Immature natural killer cell (primary cell): ENCODE measurements at regions not wholly inside any gene's neighbourhood (a gene's known extent, or its start where the extent isn't known, plus 50 kb on each side); places are given as distances from the start of the nearest gene placed in this dataset.

Source experiments
- DNase-seq, 3 donors: peaks; one replicate each; pipeline ENCODE4 v3.0.0; 2022; ENCODE audit warnings: mixed read lengths in 1 of 3
- H3K27ac Mint-ChIP-seq, 6 donors: one replicate each; pipeline ENCODE4 v1.8.0; 2020; ENCODE audit warnings: mixed read lengths in 6 of 6, mild to moderate bottlenecking in 5 of 6, inconsistent platforms in 4 of 6, moderate library complexity in 3 of 6
- H3K27me3 Mint-ChIP-seq, 3 donors: one replicate each; pipeline ENCODE4 v1.8.0; 2020 to 2021; ENCODE audit warnings: low read depth in 3 of 3, mild to moderate bottlenecking in 3 of 3, mixed read lengths in 3 of 3, moderate library complexity in 3 of 3, inconsistent platforms in 1 of 3
- H3K36me3 Mint-ChIP-seq, 3 donors: one replicate each; pipeline ENCODE4 v1.8.0; 2020; ENCODE audit warnings: mixed read lengths in 3 of 3, inconsistent platforms in 2 of 3, mild to moderate bottlenecking in 2 of 3
- H3K4me1 Mint-ChIP-seq, 2 donors: one replicate each; pipeline ENCODE4 v1.8.0; 2020; ENCODE audit warnings: inconsistent platforms in 2 of 2, mild to moderate bottlenecking in 2 of 2, mixed read lengths in 2 of 2, moderate library complexity in 1 of 2
- H3K4me3 Mint-ChIP-seq, 5 donors: one replicate each; pipeline ENCODE4 v1.8.0; 2020; ENCODE audit warnings: mild to moderate bottlenecking in 5 of 5, mixed read lengths in 5 of 5, inconsistent platforms in 3 of 5, moderate library complexity in 3 of 5
- H3K9me3 Mint-ChIP-seq, 6 donors: one replicate each; pipeline ENCODE4 v1.8.0; 2020; ENCODE audit warnings: mild to moderate bottlenecking in 6 of 6, mixed read lengths in 6 of 6, inconsistent platforms in 4 of 6, moderate library complexity in 3 of 6

DNA sequence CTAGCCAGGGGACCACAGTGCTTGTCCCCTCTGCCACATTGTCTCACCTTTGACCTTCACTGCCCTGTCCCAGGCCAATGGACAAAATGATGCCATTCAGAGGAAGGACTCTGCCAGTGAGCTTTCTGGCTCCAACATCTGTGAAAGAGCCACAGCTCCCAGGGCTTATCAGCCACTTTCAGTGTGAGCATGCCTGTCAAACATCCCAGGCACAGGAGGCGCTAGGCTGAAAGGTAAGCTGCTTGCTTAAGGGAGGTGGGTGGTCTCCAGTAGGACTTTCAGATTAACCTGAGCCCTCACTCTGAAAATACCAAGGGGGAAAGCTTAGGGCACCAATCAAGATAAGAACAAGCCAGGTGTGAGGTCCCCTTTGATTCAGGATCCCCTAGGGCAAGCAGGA is 59.8 kb upstream of the GDF10 start:
- no peak for DNase-seq
- Mint-ChIP-seq H3K36me3 (no peaks in the 10 kb centered on the region), H3K4me3 (no peak overlapping the region), H3K4me1 (no peaks in the 10 kb centered on the region), H3K27me3 (peaks cover 0 to 7% (median 0%) of the 10 kb centered on the region in 3 donors), H3K9me3 (peaks cover 0 to 2% (median 0%) of the 10 kb centered on the region in 6 donors), H3K27ac (no peak overlapping the region)

DNA sequence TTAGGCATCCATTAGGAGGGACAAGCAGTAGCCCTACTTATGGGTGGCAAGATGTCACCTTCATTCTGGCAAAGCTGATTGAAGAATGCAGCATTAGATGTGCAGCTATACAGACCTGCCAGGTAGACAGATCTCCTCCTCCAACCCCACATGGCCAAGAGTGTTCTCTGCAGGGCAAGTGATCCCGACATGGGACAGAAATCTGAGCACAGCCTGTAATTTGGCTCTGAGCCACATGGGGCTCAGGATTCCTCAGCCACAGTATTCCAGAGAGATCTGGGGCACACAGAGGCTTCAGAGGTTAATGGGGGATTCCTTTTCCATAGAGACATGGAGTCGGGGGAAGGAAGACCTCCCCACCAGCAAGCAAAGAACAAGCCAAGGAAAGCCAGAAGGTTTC is 58.7 kb upstream of the GDF10 start:
- Mint-ChIP-seq H3K36me3 (no peaks in the 10 kb centered on the region), H3K27me3 (peaks cover 0 to 7% (median 0%) of the 10 kb centered on the region in 3 donors), H3K27ac (no peak overlapping the region), H3K4me3 (no peak overlapping the region), H3K4me1 (no peaks in the 10 kb centered on the region), H3K9me3 (peaks cover 0 to 2% (median 0%) of the 10 kb centered on the region in 6 donors)
- DNase-seq = no peak

DNA sequence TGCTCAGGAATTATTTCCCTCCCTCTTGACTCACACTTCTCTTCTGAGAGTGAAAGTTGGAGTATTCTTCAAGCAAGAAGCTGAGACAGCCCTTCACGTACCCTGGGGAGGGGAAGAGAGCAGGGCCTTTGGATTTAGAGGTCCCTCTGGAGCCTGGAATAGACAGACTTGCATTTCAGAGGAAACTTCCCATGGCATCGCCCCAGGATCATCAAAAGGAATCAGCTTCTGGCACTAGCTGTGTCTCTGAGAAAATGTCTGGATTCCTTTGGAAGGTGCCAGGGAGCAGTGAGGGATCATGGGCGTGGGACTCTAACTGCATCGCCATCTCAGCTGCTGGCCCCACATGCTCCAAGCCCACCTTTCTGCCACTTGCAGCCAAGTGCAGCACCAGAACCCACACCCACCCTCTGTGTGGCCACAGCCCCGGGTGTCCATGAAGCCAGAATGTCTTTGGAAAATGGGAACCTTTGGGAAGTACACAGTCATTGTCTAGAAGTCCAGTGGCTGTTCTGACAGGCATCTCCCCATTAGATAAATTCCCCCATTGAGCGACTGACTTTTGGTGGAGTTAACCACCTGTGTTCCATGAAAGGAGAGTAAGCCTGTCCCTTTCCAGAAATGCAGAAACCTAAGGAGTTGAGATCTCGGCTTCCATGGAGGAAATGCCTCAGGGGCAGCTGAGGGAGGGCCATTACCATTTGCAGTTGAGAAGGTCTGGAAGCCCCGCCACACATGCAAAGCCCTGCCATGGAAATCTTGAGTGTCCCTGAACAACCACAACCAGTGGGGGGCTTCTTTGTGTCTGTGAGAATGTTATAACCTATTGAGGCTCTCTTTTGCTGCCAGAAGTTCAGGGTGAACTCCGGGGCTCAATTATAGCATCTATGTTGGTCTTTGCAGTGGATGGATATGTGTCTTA is 57.8 kb upstream of the GDF10 start:
- H3K36me3 Mint-ChIP-seq = no peaks in the 10 kb centered on the region
- H3K27ac Mint-ChIP-seq = no peak overlapping the region
- peaks cover 0 to 2% (median 0%) of the 10 kb centered on the region in 6 donors for H3K9me3 Mint-ChIP-seq
- no peaks in the 10 kb centered on the region for H3K4me1 Mint-ChIP-seq
- no peak for DNase-seq
- no peak overlapping the region for H3K4me3 Mint-ChIP-seq
- peaks cover 0 to 7% (median 0%) of the 10 kb centered on the region in 3 donors for H3K27me3 Mint-ChIP-seq

DNA sequence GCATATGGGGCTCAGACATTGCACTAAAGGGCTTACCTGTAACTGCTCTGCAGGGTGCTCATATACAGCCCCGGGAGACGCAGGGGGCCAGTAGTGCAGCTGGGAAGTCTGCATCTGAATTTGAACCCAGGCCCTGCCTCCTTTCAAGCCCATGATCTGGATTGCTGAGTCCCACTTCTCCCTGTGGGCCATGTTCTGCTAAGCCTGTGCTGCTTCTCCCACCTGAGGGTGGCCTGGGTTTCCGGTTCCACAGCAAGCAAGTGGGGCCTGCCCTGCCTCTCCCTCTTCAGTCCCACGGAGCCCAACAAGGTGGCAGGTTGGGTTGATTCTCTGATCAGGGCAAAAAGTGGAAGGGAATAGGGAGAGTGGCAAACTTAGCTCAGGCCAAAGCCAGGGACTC is 56.6 kb upstream of the GDF10 start:
- Mint-ChIP-seq H3K27ac (no peak overlapping the region), H3K4me3 (no peak overlapping the region), H3K27me3 (peaks cover 0 to 7% (median 0%) of the 10 kb centered on the region in 3 donors), H3K9me3 (peaks cover 0 to 2% (median 0%) of the 10 kb centered on the region in 6 donors), H3K36me3 (no peaks in the 10 kb centered on the region), H3K4me1 (no peaks in the 10 kb centered on the region)
- no peak for DNase-seq

DNA sequence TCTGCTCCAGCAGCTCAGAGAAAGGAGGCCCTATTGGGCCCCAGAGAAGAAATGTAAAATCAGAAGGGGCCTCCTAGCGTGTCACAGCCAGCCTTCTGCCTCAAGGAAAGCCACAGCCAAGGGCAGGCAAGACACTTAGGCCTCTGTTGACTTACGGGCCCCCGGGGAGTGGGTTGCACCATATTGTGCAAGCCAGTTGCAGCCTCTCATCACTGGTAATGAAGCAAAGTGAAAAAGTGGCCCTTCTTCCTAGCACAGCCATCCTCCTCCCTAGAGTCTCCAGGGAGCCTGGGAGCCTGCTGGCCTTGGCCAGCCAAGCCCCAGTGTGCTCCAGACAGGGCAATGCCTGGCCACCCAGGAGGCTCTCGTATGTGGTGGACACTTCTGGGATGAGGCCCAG is 56.2 kb upstream of the GDF10 start:
- DNase-seq = no peak
- H3K4me3 Mint-ChIP-seq = no peak overlapping the region
- H3K27me3 Mint-ChIP-seq = peaks cover 0 to 7% (median 0%) of the 10 kb centered on the region in 3 donors
- no peak overlapping the region for H3K27ac Mint-ChIP-seq
- peaks cover 0 to 2% (median 0%) of the 10 kb centered on the region in 6 donors for H3K9me3 Mint-ChIP-seq
- H3K36me3 Mint-ChIP-seq = no peaks in the 10 kb centered on the region
- no peaks in the 10 kb centered on the region for H3K4me1 Mint-ChIP-seq

DNA sequence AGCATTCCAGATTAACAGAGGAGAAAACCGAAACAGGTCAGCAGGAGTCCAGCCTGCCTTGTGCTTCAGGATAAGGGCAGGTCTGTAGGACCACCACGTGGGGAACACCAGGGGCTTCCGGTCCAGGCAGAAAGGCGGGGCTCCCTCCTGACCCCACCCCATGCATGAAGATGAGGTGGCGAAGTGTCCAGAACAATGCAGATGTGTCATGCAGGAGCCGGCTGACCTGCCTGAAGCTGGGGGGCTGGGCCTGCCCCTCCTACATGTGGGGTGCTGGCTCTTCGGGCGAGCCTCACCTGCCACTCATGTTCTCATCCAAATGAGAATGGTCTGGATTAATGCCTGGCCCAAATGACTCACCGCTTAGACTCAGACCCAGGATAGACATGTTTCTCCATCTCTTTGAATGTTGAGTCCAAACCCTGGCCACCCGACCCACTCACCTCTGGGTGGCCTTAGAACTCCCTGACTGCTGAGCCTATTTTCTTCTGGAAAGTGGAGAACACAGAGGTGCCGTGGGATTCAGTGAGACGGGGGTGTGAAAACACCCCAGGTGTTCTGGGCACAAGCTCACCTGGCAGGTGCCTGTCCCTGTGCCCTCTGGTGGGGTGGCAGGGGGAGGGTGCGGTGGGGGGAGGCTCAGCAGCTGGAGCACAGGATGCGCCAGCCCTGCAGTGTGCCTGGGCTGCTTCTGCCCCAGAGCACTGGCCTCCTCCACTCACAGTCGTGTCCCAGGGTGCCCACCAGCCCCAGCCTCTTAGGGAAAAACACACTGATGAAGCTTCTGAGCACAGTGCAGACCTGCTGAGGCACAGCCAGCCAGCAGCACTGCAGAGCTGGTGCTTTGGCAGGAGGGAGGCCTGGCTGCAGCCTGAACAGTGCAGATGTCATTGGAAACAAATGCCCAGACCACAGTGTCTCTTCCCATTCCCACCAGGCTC is 55.2 kb upstream of the GDF10 start:
- no peaks in the 10 kb centered on the region for H3K4me1 Mint-ChIP-seq
- H3K27me3 Mint-ChIP-seq = no peaks in the 10 kb centered on the region
- no peaks in the 10 kb centered on the region for H3K36me3 Mint-ChIP-seq
- H3K27ac Mint-ChIP-seq = no peak overlapping the region
- peaks cover 0 to under 1% (median 0%) of the 10 kb centered on the region in 6 donors for H3K9me3 Mint-ChIP-seq
- H3K4me3 Mint-ChIP-seq = no peak overlapping the region
- DNase-seq = no peak

DNA sequence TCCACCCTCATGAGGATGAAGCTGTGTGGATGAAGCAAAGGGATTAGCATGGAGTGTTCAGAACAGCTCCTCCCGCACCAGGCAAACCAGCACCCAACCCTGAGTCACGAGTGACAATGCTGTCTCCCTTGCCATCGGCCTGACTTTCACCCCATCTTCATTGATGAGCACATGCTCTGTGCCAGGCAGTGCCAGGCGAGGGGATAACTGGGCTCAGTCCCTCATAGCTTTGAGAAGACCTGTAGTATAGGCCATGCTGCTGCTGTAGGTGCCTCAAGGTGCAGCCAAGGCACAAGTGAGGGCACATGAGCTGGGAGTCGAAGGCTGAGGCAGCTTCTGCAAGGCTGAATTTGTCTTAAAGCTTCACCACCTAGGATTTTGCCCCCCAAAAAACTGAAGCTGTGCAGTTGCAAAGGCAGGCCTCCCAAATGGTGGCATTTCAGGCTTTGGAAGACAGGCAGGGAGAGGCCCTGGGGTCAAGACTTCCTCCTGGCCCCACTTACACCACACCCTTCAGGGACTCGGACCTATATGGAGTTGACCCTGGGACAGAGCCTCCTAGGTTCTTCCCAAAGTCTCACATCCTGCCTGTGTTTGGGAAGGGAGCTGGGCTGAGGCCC is 54.2 kb upstream of the GDF10 start:
- DNase-seq = no peak
- Mint-ChIP-seq H3K27me3 (no peaks in the 10 kb centered on the region), H3K4me1 (no peaks in the 10 kb centered on the region), H3K4me3 (no peak overlapping the region), H3K27ac (no peak overlapping the region), H3K36me3 (no peaks in the 10 kb centered on the region), H3K9me3 (no peaks in the 10 kb centered on the region)

DNA sequence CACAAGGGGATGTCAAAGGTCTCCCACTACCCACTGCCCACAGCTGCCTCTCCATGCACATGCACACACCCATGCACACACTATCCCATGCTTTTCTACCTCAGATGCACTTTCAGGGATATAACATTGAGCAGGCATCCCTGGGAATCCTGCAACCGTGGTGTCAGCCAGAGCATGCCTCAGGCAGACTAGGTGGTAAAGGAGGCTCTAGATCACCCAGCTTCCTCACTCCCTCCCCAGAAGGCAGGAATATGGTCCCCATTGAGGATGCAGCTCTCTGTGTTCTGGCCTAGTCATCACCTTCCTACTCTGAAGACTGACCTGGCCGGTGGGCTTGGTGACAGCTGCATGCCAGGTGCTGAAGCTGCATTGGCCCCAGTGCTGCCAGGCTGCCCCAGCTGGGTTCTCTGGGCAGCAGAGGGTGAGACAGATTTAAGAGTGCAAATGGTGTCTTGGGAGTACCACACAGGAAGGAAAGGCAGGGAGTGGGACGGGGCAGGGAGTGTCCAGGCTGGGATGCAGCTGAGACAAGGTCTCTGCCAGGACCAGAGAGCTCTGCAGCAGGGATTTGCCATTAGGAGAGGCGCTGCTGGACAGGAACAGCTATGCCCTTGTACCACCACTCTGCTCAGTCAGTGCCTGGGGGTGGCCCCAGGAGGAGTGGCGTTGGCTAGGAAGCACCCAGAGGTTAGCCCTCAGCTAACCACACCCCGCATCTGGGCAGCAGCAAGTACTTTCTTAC is 53.4 kb upstream of the GDF10 start:
- Mint-ChIP-seq H3K9me3 (no peaks in the 10 kb centered on the region), H3K27ac (no peak overlapping the region), H3K4me1 (no peaks in the 10 kb centered on the region), H3K36me3 (no peaks in the 10 kb centered on the region), H3K4me3 (no peak overlapping the region), H3K27me3 (peaks cover 0 to 3% (median 1%) of the 10 kb centered on the region in 3 donors)
- DNase-seq = no peak

DNA sequence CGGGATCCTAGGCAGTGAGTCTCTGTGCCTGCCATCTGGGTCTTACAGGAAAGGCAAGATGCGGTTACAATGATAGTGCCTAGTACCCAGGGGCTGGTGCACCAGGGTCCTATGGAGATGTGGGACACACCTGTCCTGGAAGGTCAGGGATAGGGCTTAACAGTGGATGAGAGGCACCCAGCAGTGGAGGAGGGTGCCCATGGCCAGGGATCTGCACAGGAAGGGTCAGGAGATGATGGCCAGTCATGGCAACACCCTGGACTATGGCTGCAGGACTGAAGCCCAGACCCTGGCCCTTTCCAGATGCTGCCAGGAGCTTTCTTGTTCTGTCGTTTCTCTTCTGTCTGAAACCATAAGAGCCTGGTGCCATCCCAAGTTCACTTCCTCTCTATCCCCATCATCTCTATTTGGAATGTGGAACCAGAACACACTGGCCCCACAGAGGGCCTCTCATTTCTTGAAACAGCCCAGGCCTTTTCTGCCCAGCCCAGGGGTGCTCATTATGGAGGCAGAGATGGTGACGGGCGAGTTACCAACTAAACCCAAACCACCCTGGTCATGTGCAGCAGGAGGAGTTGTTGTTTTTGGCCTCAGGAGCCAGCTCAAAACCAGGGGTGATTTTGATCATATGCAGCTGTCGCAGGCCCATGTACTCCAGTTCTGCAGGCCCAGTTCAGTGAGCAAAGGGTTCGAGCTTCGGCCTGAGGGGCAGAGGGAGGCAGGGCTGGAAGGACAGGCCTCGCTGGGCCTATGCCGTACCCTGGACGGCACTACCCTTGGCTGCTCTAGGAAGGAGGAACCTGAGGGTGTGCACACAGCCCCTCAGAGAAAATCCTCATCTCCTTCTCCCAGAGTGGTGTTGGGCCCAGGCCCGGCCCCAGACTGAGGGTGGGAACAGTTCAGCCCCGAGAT is 52.6 kb upstream of the GDF10 start:
- Mint-ChIP-seq H3K4me1 (no peaks in the 10 kb centered on the region), H3K27me3 (peaks cover 0 to 3% (median 1%) of the 10 kb centered on the region in 3 donors), H3K36me3 (no peaks in the 10 kb centered on the region), H3K4me3 (no peak overlapping the region), H3K27ac (no peak overlapping the region), H3K9me3 (no peaks in the 10 kb centered on the region)
- no peak for DNase-seq

DNA sequence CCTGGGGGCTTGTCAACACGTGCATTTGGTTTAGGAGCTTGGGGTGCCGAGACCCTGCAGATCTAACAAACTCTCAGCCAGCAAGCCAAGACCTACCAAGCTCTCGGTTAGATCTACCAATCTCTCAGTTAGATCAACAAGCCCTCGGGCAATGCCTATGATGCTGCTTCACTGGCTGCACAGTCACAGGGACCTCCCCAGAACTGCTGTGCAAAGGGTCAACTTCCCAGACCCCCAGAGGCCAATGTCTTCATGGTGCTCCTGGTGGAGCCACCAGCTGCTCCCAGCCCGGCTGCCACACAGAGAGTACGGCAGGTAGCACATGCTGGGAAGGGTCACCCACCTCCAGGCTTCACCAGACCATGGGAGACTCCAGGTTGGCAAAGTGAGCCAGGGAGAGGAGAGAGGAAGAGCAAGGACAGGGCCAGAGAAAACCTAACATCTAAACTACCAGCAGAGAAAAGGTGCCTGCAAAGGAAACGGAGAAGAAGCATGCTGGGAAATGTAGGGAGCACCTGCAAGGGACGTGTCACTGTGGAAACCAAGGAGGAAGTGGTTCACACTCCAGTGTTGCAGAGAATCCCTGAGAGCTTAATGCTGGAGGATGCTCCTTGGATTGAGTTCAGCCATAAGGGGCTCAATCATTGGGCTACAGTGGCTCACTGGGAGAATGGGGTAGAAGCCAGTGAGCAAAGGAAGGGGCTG is 51.5 kb upstream of the GDF10 start:
- Mint-ChIP-seq H3K27me3 (peaks cover 0 to 3% (median 1%) of the 10 kb centered on the region in 3 donors), H3K27ac (no peak overlapping the region), H3K9me3 (no peaks in the 10 kb centered on the region), H3K36me3 (no peaks in the 10 kb centered on the region), H3K4me3 (no peak overlapping the region), H3K4me1 (no peaks in the 10 kb centered on the region)
- DNase-seq = no peak

DNA sequence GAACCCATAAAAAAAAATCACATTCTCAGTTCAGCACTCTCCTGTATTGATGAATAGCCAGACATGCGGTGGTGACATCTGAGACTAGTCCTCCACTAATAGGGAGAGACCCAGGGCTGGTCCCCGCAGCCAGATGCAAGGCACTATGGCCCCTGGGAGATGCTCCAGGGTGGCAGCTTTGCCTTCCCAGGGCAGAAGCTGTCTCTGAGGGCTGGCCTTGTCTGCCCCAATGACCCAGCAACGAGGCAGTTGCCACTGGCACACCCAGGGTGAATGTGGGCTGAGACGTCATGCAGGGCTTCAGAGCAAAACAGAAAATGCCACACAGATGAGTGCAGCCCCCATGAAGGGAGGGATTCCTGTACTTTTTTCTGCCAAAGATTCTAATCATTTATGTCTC is 50.1 kb upstream of the GDF10 start:
- DNase-seq = no peak
- Mint-ChIP-seq H3K9me3 (no peaks in the 10 kb centered on the region), H3K4me3 (no peak overlapping the region), H3K36me3 (no peaks in the 10 kb centered on the region), H3K27ac (no peak overlapping the region), H3K27me3 (peaks cover 0 to 7% (median 1%) of the 10 kb centered on the region in 3 donors), H3K4me1 (no peaks in the 10 kb centered on the region)
